ENCODE measurements at regions not wholly inside any gene's neighbourhood (a gene's known extent, or its start where the extent isn't known, plus 50 kb on each side); places are given as distances from the start of the nearest gene placed in this dataset.

- H3K9me2 ChIP-seq (replicated peaks; ENCODE audit: low read length): no peaks in the 10 kb centered on the region
- DNase-seq: peak; percentile 82
- TF ChIP-seq EZH2phosphoT487 (IDR thresholded peaks at IDR 0.05; ENCODE audit: borderline replicate concordance, low read length) (no peak), CTCF (conservative IDR thresholded peaks at IDR 0.05; ENCODE audit: low read depth, low read length) (no peak), EZH2 (IDR thresholded peaks at IDR 0.05; ENCODE audit: low read length, unreplicated experiment) (no peak)
- POLR2A ChIA-PET (ENCODE audit: unreplicated experiment): interaction anchor here (0.6 kb wide), 1 partner anchor 31 kb away, joined by 3 read pairs; no protein-coding TSS in a partner anchor
- H4K20me1 ChIP-seq (ENCODE audit: low read length): no peaks in the 10 kb centered on the region
- no peak overlapping the region; the same call in 1 of the 2 replicates for H2AFZ ChIP-seq (ENCODE audit: low read length)
- H3F3A ChIP-seq (ENCODE audit: low read length, unreplicated experiment): no peaks in the 10 kb centered on the region
- peak overlapping the region; percentile 54 for H3K27ac ChIP-seq (ENCODE audit: low read length)
- no peaks in the 10 kb centered on the region for H3K27me3 ChIP-seq (ENCODE audit: low read length)
- H3K36me3 ChIP-seq (ENCODE audit: low read depth, low read length): no peaks in the 10 kb centered on the region
- H3K9me3 ChIP-seq (ENCODE audit: low read length): no peaks in the 10 kb centered on the region
- no peak overlapping the region for H3K4me3 ChIP-seq (ENCODE audit: low read length)
- H3K79me2 ChIP-seq (ENCODE audit: low read length): no peaks in the 10 kb centered on the region
- peak; percentile 90 for ATAC-seq
- intact Hi-C loops (cut with micrococcal nuclease): loop anchor here (1.0 to 10.0 kb wide), 4 partner anchors 91 to 529 kb away; partner anchors contain the start of gene SPRY2
- H3K4me1 ChIP-seq (ENCODE audit: insufficient read depth, low read length): peaks cover 3% of the 10 kb centered on the region; the same call in 1 of the 2 replicates
- no peak overlapping the region for H3K9ac ChIP-seq (ENCODE audit: low read length)
- peak overlapping the region; percentile 40 for H3K4me2 ChIP-seq (ENCODE audit: low read length)
- BruUV-seq (replicated peaks): no TSS peak
- CTCF ChIA-PET: no interaction called here
These were observed 530.6 kb upstream of the SPRY2 start for GRCh38 chr13:80871481-80871880.

DNA sequence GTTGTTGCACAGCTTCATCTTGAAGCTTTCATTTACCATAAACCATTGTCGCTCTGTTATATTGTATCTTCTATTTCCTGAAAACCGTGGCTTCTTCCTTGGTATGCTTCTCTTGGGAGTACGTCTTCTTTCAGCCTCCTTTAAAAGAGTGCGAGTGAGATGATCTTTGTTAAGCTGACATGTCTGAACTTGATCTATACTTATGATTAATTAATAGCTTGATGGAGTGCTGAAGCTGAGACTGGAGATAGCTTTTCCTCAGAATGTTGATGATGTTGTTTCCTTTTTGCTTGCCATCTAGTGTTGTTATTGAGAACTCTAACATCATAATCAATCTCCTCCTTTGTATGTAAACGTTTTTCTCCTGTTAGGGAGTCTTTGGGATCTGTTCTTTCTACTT lies 529.3 kb upstream of the SPRY2 start:
- Histone ChIP-seq H3K9ac (ENCODE audit: low read length) (no peak overlapping the region), H3K79me2 (ENCODE audit: low read length) (no peaks in the 10 kb centered on the region), H3K9me2 (replicated peaks; ENCODE audit: low read length) (no peaks in the 10 kb centered on the region), H3K4me3 (ENCODE audit: low read length) (no peak overlapping the region), H3K9me3 (ENCODE audit: low read length) (no peaks in the 10 kb centered on the region), H3K27ac (ENCODE audit: low read length) (no peak overlapping the region), H3K36me3 (ENCODE audit: low read depth, low read length) (no peaks in the 10 kb centered on the region), H4K20me1 (ENCODE audit: low read length) (no peaks in the 10 kb centered on the region), H3F3A (ENCODE audit: low read length, unreplicated experiment) (no peaks in the 10 kb centered on the region), H3K4me1 (ENCODE audit: insufficient read depth, low read length) (peaks cover 3% of the 10 kb centered on the region; the same call in 1 of the 2 replicates), H3K4me2 (ENCODE audit: low read length) (no peak overlapping the region), H2AFZ (ENCODE audit: low read length) (no peak overlapping the region), H3K27me3 (ENCODE audit: low read length) (no peaks in the 10 kb centered on the region)
- ChIA-PET POLR2A (ENCODE audit: unreplicated experiment) (no interaction called here), CTCF (no interaction called here)
- intact Hi-C loops (cut with micrococcal nuclease): loop anchor here (1.0 to 10.0 kb wide), 3 partner anchors 75 to 528 kb away; partner anchors contain the start of gene SPRY2
- no peak for ATAC-seq
- no peak for DNase-seq
- TF ChIP-seq EZH2 (IDR thresholded peaks at IDR 0.05; ENCODE audit: low read length, unreplicated experiment): no peak
- BruUV-seq (replicated peaks): no TSS peak

GRCh38 chr13:80866921-80867320 lies 526.0 kb upstream of the SPRY2 start:
- ATAC-seq (no peak), DNase-seq (no peak)
- CTCF ChIA-PET: no interaction called here
- Histone ChIP-seq H4K20me1 (ENCODE audit: low read length) (no peaks in the 10 kb centered on the region), H3K36me3 (ENCODE audit: low read depth, low read length) (no peaks in the 10 kb centered on the region), H3K9me2 (replicated peaks; ENCODE audit: low read length) (no peaks in the 10 kb centered on the region), H3K4me3 (ENCODE audit: low read length) (no peak overlapping the region), H3K4me1 (ENCODE audit: insufficient read depth, low read length) (peaks cover 3% of the 10 kb centered on the region; the same call in 1 of the 2 replicates), H3K79me2 (ENCODE audit: low read length) (no peaks in the 10 kb centered on the region), H3K4me2 (ENCODE audit: low read length) (no peak overlapping the region), H2AFZ (ENCODE audit: low read length) (no peak overlapping the region), H3K27ac (ENCODE audit: low read length) (no peak overlapping the region), H3K9ac (ENCODE audit: low read length) (no peak overlapping the region), H3F3A (ENCODE audit: low read length, unreplicated experiment) (no peaks in the 10 kb centered on the region), H3K9me3 (ENCODE audit: low read length) (no peaks in the 10 kb centered on the region), H3K27me3 (ENCODE audit: low read length) (no peaks in the 10 kb centered on the region)
- no TSS peak for BruUV-seq (replicated peaks)
- POLR2A ChIA-PET (ENCODE audit: unreplicated experiment): no interaction called here
- TF ChIP-seq EZH2 (IDR thresholded peaks at IDR 0.05; ENCODE audit: low read length, unreplicated experiment) (no peak), EZH2phosphoT487 (IDR thresholded peaks at IDR 0.05; ENCODE audit: borderline replicate concordance, low read length) (no peak)
- intact Hi-C loops (cut with micrococcal nuclease): no loop called here

DNA sequence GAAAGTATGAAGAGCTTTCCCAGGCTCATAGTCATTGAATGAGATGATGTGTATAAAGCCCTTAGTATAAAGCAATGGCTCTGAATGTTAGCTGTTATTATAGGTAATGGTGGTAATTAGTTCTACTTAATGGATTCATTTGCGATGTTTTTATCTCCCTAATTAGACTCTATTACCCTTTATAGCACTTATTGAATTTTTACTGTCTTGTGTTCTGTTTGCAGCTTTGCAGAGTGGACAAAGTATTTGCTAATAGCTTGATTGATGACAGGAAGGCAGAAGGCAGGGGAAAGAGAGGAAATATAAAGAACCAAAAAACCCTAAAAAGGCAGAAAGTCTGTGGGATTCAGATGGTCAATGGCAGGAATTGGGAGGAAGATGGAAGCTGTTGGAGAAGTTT lies 524.4 kb upstream of the SPRY2 start:
- CTCF ChIA-PET: no interaction called here
- Histone ChIP-seq H3K4me3 (ENCODE audit: low read length) (no peak overlapping the region), H2AFZ (ENCODE audit: low read length) (no peak overlapping the region), H3K36me3 (ENCODE audit: low read depth, low read length) (no peaks in the 10 kb centered on the region), H3K27ac (ENCODE audit: low read length) (no peak overlapping the region), H3K9me2 (replicated peaks; ENCODE audit: low read length) (no peaks in the 10 kb centered on the region), H3K79me2 (ENCODE audit: low read length) (no peaks in the 10 kb centered on the region), H4K20me1 (ENCODE audit: low read length) (no peaks in the 10 kb centered on the region), H3K9ac (ENCODE audit: low read length) (no peak overlapping the region), H3K4me2 (ENCODE audit: low read length) (no peak overlapping the region), H3K9me3 (ENCODE audit: low read length) (no peaks in the 10 kb centered on the region), H3K27me3 (ENCODE audit: low read length) (no peaks in the 10 kb centered on the region), H3F3A (ENCODE audit: low read length, unreplicated experiment) (no peaks in the 10 kb centered on the region), H3K4me1 (ENCODE audit: insufficient read depth, low read length) (no peaks in the 10 kb centered on the region)
- no TSS peak for BruUV-seq (replicated peaks)
- ATAC-seq (no peak), DNase-seq (no peak)
- POLR2A ChIA-PET (ENCODE audit: unreplicated experiment): interaction anchor here (0.5 kb wide), 1 partner anchor 194 kb away, joined by 3 read pairs; no protein-coding TSS in a partner anchor
- TF ChIP-seq EZH2 (IDR thresholded peaks at IDR 0.05; ENCODE audit: low read length, unreplicated experiment) (no peak), EZH2phosphoT487 (IDR thresholded peaks at IDR 0.05; ENCODE audit: borderline replicate concordance, low read length) (no peak), CTCF (conservative IDR thresholded peaks at IDR 0.05; ENCODE audit: low read depth, low read length) (no peak)
- intact Hi-C loops (cut with micrococcal nuclease): no loop called here
